IMR-90 (cell line): ENCODE measurements at regions not wholly inside any gene's neighbourhood (a gene's known extent, or its start where the extent isn't known, plus 50 kb on each side); places are given as distances from the start of the nearest gene placed in this dataset.

Source experiments
- ATAC-seq: fragments of 200-7000 bp; cut with Tn5 transposase; 2 replicates; pipeline ENCODE4 v1.9.1; 2020; ENCODE audit warnings: low read depth, mild to moderate bottlenecking, moderate library complexity
- BruUV-seq: library from RNA; stranded (reverse); fragments of 400-500 nt; replicated peaks from 2 replicates; lab custom pipeline; 2021; lab: Mats Ljungman, UMichigan
- CTCF ChIA-PET: fragments of 300-600 bp; formaldehyde crosslinking; extraction: SDS; loops from one replicate; lab custom pipeline; 2021; ENCODE audit warnings: antibody characterized with exemption; lab: Yijun Ruan, JAX
- POLR2A ChIA-PET: fragments of 300-600 bp; sonication (Branson Sonifier 250); formaldehyde crosslinking; loops from one replicate; lab custom pipeline; 2022; ENCODE audit warnings: antibody characterized with exemption; ENCODE audit not compliant: unreplicated experiment; lab: Charles Lee
- DNase-seq: peaks from one replicate; pipeline ENCODE4 v3.0.0; 2013
- H2AFZ ChIP-seq: replicated peaks from 2 replicates; pipeline ENCODE3; 2013; ENCODE audit warnings: low read length, mild to moderate bottlenecking; ENCODE audit not compliant: poor library complexity
- H2AK5ac ChIP-seq: 2 replicates; pipeline ENCODE4 v1.6.1; 2013; ENCODE audit warnings: low read depth, low read length, inconsistent platforms
- H2AK9ac ChIP-seq: replicated peaks from 2 replicates; pipeline ENCODE3; 2013; ENCODE audit warnings: mild to moderate bottlenecking, low read depth, low read length, moderate library complexity; ENCODE audit not compliant: poor library complexity
- H2BK120ac ChIP-seq: 2 replicates; pipeline ENCODE4 v1.6.1; 2013; ENCODE audit warnings: low read depth, low read length, inconsistent platforms
- H2BK15ac ChIP-seq: 3 replicates; pipeline ENCODE4 v1.6.1; 2013; ENCODE audit warnings: low read depth, low read length, inconsistent platforms
- H2BK20ac ChIP-seq: 2 replicates; pipeline ENCODE4 v1.6.1; 2013; ENCODE audit warnings: low read depth, mild to moderate bottlenecking, inconsistent platforms, low read length, moderate library complexity
- H2BK5ac ChIP-seq: 2 replicates; pipeline ENCODE4 v1.6.1; 2013; ENCODE audit warnings: mild to moderate bottlenecking, low read depth, low read length, inconsistent platforms; ENCODE audit not compliant: poor library complexity, severe bottlenecking
- H3K14ac ChIP-seq: replicated peaks from 2 replicates; pipeline ENCODE4 v1.6.1; 2013; ENCODE audit warnings: low read depth, low read length, inconsistent platforms
- H3K18ac ChIP-seq: 2 replicates; pipeline ENCODE4 v1.6.1; 2013; ENCODE audit warnings: low read depth, low read length, control low read depth
- H3K23ac ChIP-seq: 2 replicates; pipeline ENCODE4 v1.6.1; 2013; ENCODE audit warnings: low read depth, low read length, inconsistent platforms
- H3K27ac ChIP-seq: 2 replicates; pipeline ENCODE4 v1.5.1; 2013; ENCODE audit warnings: mild to moderate bottlenecking, control low read depth, low read length; ENCODE audit not compliant: insufficient read depth
- H3K27me3 ChIP-seq: 2 replicates; pipeline ENCODE4 v1.6.1; 2013; ENCODE audit warnings: low read length; ENCODE audit not compliant: control insufficient read depth, insufficient read depth
- H3K36me3 ChIP-seq: 2 replicates; pipeline ENCODE4 v1.6.1; 2013; ENCODE audit warnings: low read length, mixed read lengths; ENCODE audit not compliant: control insufficient read depth, insufficient read depth
- H3K4ac ChIP-seq: 2 replicates; pipeline ENCODE4 v1.6.1; 2013; ENCODE audit warnings: low read depth, low read length, inconsistent platforms
- H3K4me1 ChIP-seq: 2 replicates; pipeline ENCODE4 v1.6.1; 2013; ENCODE audit warnings: low read length, mixed read lengths; ENCODE audit not compliant: control insufficient read depth, insufficient read depth
- H3K4me2 ChIP-seq: 2 replicates; pipeline ENCODE4 v1.6.1; 2013; ENCODE audit warnings: low read depth, mild to moderate bottlenecking, control low read depth, low read length, moderate library complexity
- H3K4me3 ChIP-seq: 2 replicates; pipeline ENCODE4 v1.5.1; 2013; ENCODE audit warnings: low read depth, mild to moderate bottlenecking, control low read depth, low read length, moderate library complexity; ENCODE audit not compliant: insufficient read depth
- H3K56ac ChIP-seq: 2 replicates; pipeline ENCODE4 v1.6.1; 2013; ENCODE audit warnings: low read length, inconsistent platforms; ENCODE audit not compliant: insufficient read depth; ENCODE audit errors: extremely low read depth
- H3K79me1 ChIP-seq, 2 experiments: 2 replicates each; pipeline ENCODE4 v1.6.1; 2013; ENCODE audit warnings: low read length in 2 of 2, inconsistent platforms in 1 of 2, low read depth in 1 of 2
- H3K9ac ChIP-seq: 2 replicates; pipeline ENCODE4 v1.6.1; 2013; ENCODE audit warnings: low read depth, low read length, control low read depth
- H3K9me1 ChIP-seq: 2 replicates; pipeline ENCODE4 v1.6.1; 2013; ENCODE audit warnings: low read length, inconsistent platforms; ENCODE audit not compliant: insufficient read depth
- H3K9me3 ChIP-seq: 2 replicates; pipeline ENCODE4 v1.6.1; 2013; ENCODE audit warnings: low read length; ENCODE audit not compliant: control insufficient read depth, insufficient read depth
- H4K20me1 ChIP-seq: 2 replicates; pipeline ENCODE4 v1.6.1; 2013; ENCODE audit warnings: low read length, inconsistent platforms; ENCODE audit not compliant: insufficient read depth
- H4K5ac ChIP-seq: 2 replicates; pipeline ENCODE4 v1.6.1; 2013; ENCODE audit warnings: mild to moderate bottlenecking, low read depth, low read length, control low read depth
- H4K8ac ChIP-seq, 2 experiments: 2 replicates each; pipeline ENCODE4 v1.6.1; 2013; ENCODE audit warnings: low read depth in 2 of 2, low read length in 2 of 2, control low read depth in 1 of 2, inconsistent platforms in 1 of 2
- H4K91ac ChIP-seq: 2 replicates; pipeline ENCODE4 v1.6.1; 2013; ENCODE audit warnings: low read depth, low read length, inconsistent platforms; ENCODE audit not compliant: insufficient read depth
- CEBPB ChIP-seq: IDR thresholded peaks from 2 replicates; pipeline ENCODE4 v1.6.1; 2012; ENCODE audit warnings: low read depth, low read length, improper control_type of control experiment
- FOS ChIP-seq: fragments of 150-350 bp; IDR thresholded peaks from 2 replicates; pipeline ENCODE4 v1.6.1; 2016; ENCODE audit warnings: low read depth, low read length
- POLR2A ChIP-seq: IDR thresholded peaks from 2 replicates; pipeline ENCODE4 v1.6.1; 2012; ENCODE audit warnings: mild to moderate bottlenecking, low read depth, low read length
- RAD21 ChIP-seq: IDR thresholded peaks from 2 replicates; pipeline ENCODE4 v1.6.1; 2012; ENCODE audit warnings: low read length, improper control_type of control experiment
- RCOR1 ChIP-seq: IDR thresholded peaks from 2 replicates; pipeline ENCODE4 v1.6.1; 2012; ENCODE audit warnings: mild to moderate bottlenecking, low read length, improper control_type of control experiment; ENCODE audit not compliant: insufficient replicate concordance
- WGBS, 2 experiments: methylation state at CpG; one replicate each; pipeline versions ENCODE4 v1.1.5 to v1.1.7; 2013; ENCODE audit warnings: missing lambda C conversion rate in 2 of 2; ENCODE audit not compliant: insufficient read length in 1 of 2; ENCODE audit errors: extremely low coverage in 2 of 2; 5-methylcytosine and 5-hydroxymethylcytosine counted together
- dilution Hi-C: fragments of 300-500 bp; cut with HindIII; formaldehyde crosslinking; loops from one replicate; pipeline ENCODE4 v1.14.3; 2018; ENCODE audit warnings: low sequenced_read_pairs; ENCODE audit not compliant: unreplicated experiment
- in situ Hi-C: fragments of 300-500 bp; cut with MboI; formaldehyde crosslinking; loops from 3 replicates; pipeline ENCODE4 v1.14.3; 2019; ENCODE audit warnings: low sequenced_read_pairs, inconsistent platforms, mixed read lengths
- intact Hi-C: fragments of 100-400 bp; cut with micrococcal nuclease; formaldehyde crosslinking; loops from 2 replicates; pipeline ENCODE4 v1.10.0; 2022

GRCh38 chr5:143471041-143471509 is 67.6 kb upstream of the NR3C1 start:
- Histone ChIP-seq H3K23ac (peak overlapping the region; percentile 71; the same call in 1 of the 2 replicates), H3K4me1 (peaks cover 12% of the 10 kb centered on the region), H3K79me1 (no peaks in the 10 kb centered on the region), H3K9me3 (no peaks in the 10 kb centered on the region), H3K4me3 (no peak overlapping the region), H3K27me3 (no peaks in the 10 kb centered on the region), H3K36me3 (no peaks in the 10 kb centered on the region), H4K20me1 (no peaks in the 10 kb centered on the region), H2BK5ac (peak overlapping the region; percentile 85), H4K5ac (no peak overlapping the region; the same call in 1 of the 2 replicates), H3K56ac (no peak overlapping the region), H2BK15ac (0 out of 3 replicates have a peak overlapping the region, but pooled peaks have one; percentile 41), H2AFZ (peak overlapping the region; percentile 6), H3K18ac (peak overlapping the region; percentile 9; the same call in 1 of the 2 replicates), H2BK120ac (peak overlapping the region; percentile 79; the same call in 1 of the 2 replicates), H3K14ac (no peak overlapping the region), H3K9me1 (peaks cover 15% of the 10 kb centered on the region), H3K9ac (no peak overlapping the region), H4K8ac (peak overlapping the region in 1 of 2 experiments; percentile 75; a peak in 1 of 4 replicates), H2BK20ac (peak overlapping the region; percentile 80), H3K27ac (no peak overlapping the region), H4K91ac (no peak overlapping the region), H3K4me2 (no peak overlapping the region), H2AK9ac (peak overlapping the region; percentile 1), H2AK5ac (peak overlapping the region; percentile 85; the same call in 1 of the 2 replicates), H3K4ac (peak overlapping the region; percentile 88)
- in situ Hi-C loops, result no loop called here
- DNase-seq, result peak; percentile 90
- intact Hi-C loops, result no loop called here
- BruUV-seq, result no TSS peak
- WGBS, 2 experiments, result no CpG with 5 or more reads among the region's 1 CpG
- ATAC-seq, result peak; percentile 76
- POLR2A ChIA-PET, result no interaction called here
- CTCF ChIA-PET, result no interaction called here
- dilution Hi-C loops, result no loop called here
- TF ChIP-seq FOS, result peak; percentile 84
- peak; percentile 61; the same call in 1 of the 2 replicates for TF ChIP-seq CEBPB
- peak; percentile 12; the same call in 1 of the 2 replicates for TF ChIP-seq RAD21
- no peak for TF ChIP-seq POLR2A
- peak; percentile 50 for TF ChIP-seq RCOR1
